Urothelium cell line (cell line): ENCODE measurements at regions not wholly inside any gene's neighbourhood (a gene's known extent, or its start where the extent isn't known, plus 50 kb on each side); places are given as distances from the start of the nearest gene placed in this dataset.

ENCODE experiments used
- DNase-seq: peaks from one replicate; pipeline ENCODE4 v3.0.0; 2011; ENCODE audit warnings: low spot score, mixed read lengths
- FAIRE-seq: peaks from 2 replicates; lab custom pipeline; 2011; peaks lifted over from hg19 to GRCh38; lab: Jason Lieb, UNC

- no peak for FAIRE-seq
Observed at GRCh38 chr11:120019191-120019590, 118.7 kb downstream of the TRIM29 start.

DNA sequence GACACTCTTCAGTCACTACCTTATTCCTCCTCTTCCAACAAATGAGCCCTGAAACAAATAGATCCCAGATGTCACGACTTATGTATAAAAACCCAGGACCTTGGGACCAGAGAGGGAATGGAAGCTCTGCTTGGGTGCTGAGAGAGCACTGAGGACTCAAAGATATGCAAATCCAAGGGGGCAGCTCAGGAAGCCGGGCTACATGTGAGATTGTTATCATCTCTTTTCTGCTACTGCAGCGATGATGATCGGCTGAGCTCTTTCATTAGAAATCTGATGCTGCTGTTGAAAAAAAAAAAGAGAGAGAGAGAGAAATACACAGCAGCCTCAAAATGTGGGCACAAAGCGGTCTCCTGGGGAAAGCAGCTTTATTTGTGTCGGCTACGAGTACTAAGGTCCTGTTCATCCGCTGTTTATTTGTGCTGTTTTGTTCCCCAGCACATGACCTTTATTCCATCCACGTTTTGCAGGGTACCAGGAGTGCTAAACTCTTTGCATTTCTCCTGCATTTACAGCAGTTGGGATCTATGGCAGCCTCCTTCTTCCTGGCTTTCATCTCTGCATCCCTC is 120.2 kb downstream of the TRIM29 start:
- DNase-seq (no peak), FAIRE-seq (no peak)

More at GRCh38 chr11:120019191-120019590, 118.7 kb downstream of the TRIM29 start:
- DNase-seq = no peak

DNA sequence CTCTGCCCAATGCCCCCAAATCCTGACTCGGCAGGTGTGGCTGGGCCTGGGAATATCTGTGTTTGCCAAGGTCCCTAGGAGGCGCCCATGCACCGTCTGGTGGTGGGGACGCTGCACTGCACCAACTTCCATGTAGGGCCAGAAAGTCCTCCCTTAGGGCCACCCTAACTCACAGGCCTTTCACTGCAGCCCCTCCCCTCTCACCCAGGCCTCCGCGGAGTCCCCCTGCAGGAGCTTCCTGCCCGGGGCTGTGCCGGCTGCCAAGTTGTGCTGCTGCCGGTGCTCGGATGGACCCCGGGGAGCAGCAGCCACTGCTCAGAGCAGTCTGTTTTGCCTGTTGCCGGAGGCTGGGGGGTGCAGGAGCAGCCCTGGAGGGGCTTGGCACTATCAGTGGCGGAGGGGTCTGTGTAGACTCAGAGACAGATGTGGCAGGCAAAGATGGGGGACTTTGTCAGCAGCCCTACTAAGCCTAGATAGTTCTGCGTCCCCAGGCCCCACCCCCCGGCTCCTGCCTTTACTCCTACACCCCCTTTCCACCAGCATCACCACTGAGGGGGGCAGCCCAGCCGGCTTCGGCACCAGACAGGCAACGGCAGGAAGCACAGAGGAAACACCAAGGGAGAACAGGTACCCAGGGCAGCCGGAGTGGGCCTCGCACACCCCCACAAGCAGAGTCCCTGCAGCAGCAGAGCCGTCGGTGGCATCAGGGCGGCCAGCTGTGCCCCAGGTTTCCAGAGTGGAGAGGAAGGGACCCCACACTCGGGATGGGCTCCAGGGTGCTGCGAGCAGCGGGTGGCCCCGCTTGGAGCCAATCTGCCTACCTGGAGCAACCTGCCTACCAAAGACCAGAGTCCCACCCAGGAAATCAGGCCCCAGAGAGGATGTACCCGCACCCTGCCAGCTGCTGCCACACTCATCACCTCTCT is 124.3 kb downstream of the TRIM29 start:
- FAIRE-seq (no peak), DNase-seq (peak; percentile 44)

DNA sequence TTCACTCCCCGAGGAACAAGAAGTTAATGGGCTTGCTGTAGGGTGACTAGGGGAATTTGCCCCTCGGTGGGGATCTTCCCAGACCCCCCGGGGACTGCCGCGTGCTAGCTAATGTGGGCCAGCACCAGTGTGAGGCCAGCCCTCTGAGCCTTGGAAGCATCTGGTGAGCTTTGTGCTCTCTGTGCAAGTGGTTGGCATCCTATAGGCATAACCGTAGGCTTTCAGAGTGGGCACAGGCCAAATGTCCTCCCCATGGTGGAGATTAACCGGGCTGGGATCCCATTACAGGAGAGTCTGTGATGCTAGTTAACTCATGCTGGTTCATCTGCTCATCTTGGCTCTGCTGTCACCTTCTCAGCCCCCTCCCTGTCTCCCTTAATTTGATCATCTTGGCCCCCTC is 125.7 kb downstream of the TRIM29 start:
- no peak for FAIRE-seq

GRCh38 chr11:120011836-120012235 is 126.1 kb downstream of the TRIM29 start:
- no peak for FAIRE-seq
- DNase-seq = no peak

More for the DNA sequence above, 125.7 kb downstream of the TRIM29 start:
- DNase-seq = no peak

GRCh38 chr11:120010775-120011174 is 127.1 kb downstream of the TRIM29 start:
- no peak for FAIRE-seq
- no peak for DNase-seq

GRCh38 chr11:120009938-120010337 is 128.0 kb downstream of the TRIM29 start:
- no peak for DNase-seq

DNA sequence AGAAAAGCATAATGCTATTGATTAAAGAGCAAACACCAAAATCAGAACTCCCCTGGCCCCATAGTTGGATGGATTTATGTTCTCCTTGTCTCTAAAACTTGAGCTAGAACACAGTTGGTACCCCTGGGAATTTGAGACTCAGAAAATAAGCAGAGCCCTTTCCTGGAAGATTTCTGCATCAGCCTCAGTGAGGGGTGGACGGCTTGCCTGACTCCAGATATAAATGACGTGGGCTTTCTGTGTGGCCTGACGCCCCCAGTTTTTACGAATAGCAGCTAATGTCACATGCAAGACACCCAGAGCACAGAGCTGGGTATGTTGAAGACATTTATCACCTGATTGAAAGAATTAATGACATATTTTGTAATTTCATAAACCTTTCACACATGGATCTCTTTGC is 130.8 kb downstream of the TRIM29 start:
- FAIRE-seq = no peak

More at GRCh38 chr11:120009938-120010337, 128.0 kb downstream of the TRIM29 start:
- no peak for FAIRE-seq

DNA sequence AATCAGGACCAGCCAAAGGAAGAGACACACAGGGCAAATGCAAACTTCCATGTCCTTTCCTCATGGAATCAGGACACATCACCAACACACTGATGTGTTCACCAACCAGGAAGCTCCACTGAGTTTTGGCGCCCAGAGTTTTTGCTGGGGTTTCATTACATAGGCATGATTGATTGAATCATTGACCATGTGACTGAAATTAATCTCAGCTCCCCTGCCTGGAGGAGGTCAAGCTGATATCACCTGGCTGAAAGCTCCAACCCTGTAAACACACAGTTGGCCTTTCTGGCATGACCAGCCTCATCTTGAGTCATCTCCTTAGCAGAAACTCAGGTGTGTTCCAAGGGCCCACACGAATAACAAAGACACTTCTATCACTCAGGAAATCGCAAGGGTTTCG is 133.2 kb downstream of the TRIM29 start:
- FAIRE-seq (no peak), DNase-seq (no peak)

More for the DNA sequence above, 130.8 kb downstream of the TRIM29 start:
- DNase-seq = no peak

DNA sequence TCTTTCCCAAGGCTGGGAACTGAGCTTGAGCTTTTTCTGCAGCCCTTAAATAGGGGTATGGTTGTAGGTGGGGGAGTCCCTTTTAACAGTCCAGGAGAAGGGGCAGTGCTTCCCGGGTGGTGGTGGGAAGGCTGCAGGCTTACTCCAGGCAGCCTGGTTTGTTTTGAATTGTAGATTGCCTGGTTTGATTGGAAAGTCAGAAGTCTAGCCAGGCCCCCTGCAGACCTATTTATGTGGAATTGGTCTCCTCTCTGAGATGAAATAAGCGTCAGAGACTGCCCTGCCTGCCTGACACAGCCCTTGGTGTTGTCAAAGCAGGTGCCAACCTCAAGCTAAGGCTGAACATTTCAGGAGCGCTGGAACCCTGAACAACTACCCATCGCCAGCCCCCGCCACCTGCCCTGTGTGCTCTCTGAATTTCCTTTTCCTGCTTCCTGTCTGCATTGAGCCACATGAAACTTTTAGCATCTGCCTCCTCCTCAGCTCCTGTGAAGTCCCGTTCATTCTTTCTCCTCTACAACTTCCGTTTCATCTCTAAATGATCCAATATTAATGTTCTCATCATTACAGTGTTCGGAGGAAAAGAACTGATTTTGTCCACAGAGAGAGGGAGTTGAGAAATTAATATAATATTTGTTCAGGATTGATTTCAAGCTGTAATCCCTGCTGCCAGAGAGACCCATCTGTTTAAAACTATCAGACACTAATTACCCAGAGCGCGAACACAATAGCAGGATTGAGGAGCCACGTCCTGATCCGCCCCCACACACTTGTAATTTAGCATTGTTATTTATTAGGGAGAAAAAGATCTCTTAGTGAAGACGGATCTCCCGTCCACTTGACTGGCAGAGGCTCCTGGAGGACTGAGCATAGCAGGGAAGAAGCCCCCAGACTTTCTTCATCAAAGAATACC is 136.5 kb downstream of the TRIM29 start:
- FAIRE-seq = no peak
- no peak for DNase-seq

- FAIRE-seq (no peak), DNase-seq (no peak)
Observed at GRCh38 chr11:119999220-119999619, 138.7 kb downstream of the TRIM29 start.

- DNase-seq = no peak
- no peak for FAIRE-seq
Observed at GRCh38 chr11:119996556-119996955, 141.4 kb downstream of the TRIM29 start.

DNA sequence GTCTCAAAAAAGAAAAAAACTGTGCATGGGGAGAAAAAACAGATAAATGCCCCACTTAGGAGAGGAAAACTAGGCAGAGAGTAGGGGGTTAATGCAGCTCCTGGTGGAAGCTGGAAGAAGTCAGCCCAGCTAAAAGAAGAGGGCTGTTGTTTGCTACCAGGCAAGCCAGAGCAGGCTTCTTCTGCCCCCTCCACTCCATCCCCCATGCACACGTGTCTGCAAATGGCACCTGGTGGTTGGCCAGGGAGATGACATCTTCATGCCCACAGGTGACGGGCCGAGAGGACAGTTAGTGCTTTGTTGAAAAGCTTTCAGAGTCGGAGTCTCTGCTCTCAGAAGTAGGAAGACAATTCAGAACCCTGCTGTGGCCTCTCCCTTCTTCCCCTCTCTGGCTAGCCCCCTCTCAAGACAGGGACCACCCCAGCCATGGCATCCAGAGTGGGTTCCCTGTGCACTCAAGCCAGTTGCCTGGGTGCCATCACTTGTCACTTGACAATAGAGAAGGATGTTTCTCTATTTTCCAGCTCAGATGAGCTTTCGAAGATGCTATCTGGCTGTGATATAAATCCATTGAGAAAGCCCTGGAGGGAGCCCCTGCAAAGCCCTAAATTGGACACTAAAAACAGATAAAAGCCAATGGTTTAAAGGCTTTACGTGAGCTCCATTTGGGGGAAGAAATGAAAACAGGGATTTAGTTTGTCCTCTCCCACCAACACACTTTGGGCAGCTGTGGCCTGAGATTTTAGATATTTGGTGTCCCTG is 142.0 kb downstream of the TRIM29 start:
- no peak for DNase-seq
- no peak for FAIRE-seq

GRCh38 chr11:119993722-119994121 is 144.2 kb downstream of the TRIM29 start:
- DNase-seq = no peak
- no peak for FAIRE-seq

DNA sequence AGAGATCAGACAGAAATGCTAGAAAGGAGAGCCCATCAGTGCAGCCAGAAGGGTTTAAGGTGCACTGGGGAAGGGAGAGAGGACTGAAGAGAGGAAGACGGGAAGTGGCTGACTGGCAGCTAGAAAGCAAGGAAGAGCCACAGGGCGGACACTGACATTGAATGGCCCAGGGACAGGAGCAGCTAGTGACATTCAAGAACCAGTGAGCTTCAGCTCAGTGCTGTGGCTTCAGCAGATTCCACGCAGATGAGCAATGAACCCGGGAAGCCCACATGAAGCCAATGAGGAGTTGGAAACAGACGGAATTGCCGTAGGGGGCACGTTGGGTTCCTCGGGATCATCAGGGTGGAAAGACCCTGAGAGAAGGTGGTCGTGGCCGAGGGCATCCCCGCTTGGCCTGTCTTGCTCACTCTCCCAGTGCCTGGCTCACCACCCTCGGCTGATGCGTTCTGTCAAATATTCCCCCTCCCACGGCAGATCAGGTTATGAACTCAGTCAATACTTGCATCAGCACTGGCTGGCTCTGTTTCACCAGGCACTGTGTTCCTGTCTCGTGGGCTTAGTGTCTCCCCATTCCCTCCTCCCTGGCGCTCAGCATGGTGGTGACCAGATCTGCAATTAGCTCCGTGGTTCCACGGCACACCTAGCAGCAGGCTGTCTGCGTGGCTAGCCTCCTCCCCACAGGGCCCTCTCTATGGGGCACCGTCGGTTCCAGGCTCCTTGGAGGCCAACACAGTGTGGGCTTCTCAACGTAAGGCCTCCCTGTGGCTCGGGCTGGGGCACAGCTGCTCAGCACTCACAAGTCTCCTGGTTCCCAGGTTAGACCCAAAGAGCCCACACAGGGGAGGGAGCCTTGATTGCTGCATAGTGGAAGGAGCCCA is 145.5 kb downstream of the TRIM29 start:
- DNase-seq (no peak), FAIRE-seq (no peak)

DNA sequence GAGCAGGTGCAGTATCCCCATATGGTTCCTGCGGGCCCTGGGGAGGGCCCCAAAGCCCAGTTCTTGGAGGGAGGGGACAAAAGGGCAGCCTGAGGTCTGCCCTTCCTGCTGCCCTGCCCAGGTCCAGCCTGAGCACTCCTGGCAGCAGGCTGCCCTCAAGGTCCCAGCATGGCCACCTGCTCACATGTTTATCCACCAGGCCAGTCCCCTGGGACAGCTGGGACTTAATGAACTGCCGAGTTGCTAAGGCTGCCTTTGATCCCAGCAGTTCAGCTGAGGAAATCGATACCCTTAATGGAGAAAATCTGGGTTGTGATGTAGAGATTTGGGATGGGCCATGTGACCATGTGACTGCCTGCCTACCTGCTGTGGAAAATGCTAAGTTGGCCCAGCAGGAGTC is 146.2 kb downstream of the TRIM29 start:
- FAIRE-seq (no peak), DNase-seq (no peak)

DNA sequence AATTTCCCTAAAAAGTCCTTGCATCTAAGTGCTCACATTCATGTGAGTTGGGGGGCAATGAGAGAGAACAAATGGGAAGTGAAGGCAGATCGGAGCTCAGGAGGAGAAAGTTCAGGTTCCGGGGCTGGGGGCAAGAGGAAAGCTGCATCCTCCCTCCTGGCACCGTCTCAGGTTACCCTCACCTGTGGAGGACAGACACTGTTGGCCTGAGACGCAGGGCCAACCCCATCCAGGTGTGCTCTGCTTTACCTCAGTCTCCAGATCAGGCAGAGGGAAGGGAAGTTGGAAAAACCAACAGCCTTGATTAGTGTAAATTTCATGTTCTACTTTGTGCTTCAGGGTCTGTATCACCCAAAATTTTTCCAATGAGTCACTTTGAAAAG is 146.9 kb downstream of the TRIM29 start:
- FAIRE-seq (no peak), DNase-seq (no peak)

DNA sequence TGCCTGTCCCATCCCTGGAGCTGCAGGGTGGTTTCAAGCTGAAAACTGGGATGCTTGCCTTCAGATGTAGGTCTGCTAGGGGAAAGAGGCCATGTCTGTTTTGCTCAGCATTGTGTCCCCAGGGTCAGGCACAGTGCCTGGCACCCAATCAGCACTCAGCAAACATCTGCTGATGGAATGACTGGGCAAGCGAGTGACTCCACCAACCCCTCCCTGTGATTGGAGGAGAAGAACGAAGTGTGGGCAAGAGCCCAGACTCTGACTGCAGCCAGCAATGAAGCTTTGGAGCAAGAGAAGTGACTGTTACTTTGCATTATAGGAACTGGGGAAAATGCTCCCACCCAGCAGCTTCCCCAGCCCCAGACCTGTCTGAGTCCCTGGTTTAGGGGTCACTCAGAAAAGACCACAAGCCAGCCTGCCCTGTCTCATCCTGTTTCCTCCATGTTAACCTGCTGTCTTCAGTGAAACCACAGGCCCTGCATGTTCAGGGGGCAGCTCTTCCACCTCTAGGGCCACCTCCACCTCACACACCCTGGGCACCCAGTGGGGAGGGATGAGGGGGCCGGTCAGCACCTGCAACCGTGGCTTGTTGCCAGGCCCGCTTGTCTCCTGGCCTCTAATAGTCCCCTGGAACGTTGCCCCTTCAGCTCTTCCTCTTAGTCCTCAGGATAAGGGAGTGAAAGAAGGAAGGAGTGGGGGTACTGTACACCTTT is 147.4 kb downstream of the TRIM29 start:
- no peak for DNase-seq
- FAIRE-seq = no peak
